K562 (cell line): ENCODE measurements at regions not wholly inside any gene's neighbourhood (a gene's known extent, or its start where the extent isn't known, plus 50 kb on each side); places are given as distances from the start of the nearest gene placed in this dataset.

Source experiments
- BRCA1 ChIP-seq, 2 experiments: fragments of 450-650 bp in 1 of 2; sonication (generic) in 1 of 2; formaldehyde crosslinking in 1 of 2; IDR thresholded peaks; 2 replicates each; pipeline versions ENCODE4 v1.5.0 to v1.6.1; 2017 to 2020; ENCODE audit warnings: mild to moderate bottlenecking in 1 of 2, missing genetic modification reagents in 1 of 2
- CXXC5 ChIP-seq: fragments of 250-450 bp; sonication (Bioruptor Pico); IDR thresholded peaks from 2 replicates; pipeline ENCODE4 v1.8.0; 2022; ENCODE audit warnings: inconsistent platforms, mild to moderate bottlenecking, moderate library complexity
- MYNN ChIP-seq, 2 experiments: sonication (generic); formaldehyde crosslinking in 1 of 2; IDR thresholded peaks; 2 replicates each; pipeline versions ENCODE4 v1.5.0 to v1.6.1; 2016 to 2020; ENCODE audit warnings: antibody characterized with exemption in 1 of 2, missing genetic modification reagents in 1 of 2
- POLR2AphosphoS2 ChIP-seq: IDR thresholded peaks from 2 replicates; pipeline ENCODE4 v1.6.1; 2012; ENCODE audit warnings: low read length, improper control_type of control experiment
- ZNF224 ChIP-seq: sonication (generic); formaldehyde crosslinking; IDR thresholded peaks from 2 replicates; pipeline ENCODE4 v1.8.0; 2022; ENCODE audit warnings: mild to moderate bottlenecking, missing genetic modification reagents
- ZNF76 ChIP-seq: fragments of 250-450 bp; sonication (Bioruptor Pico); IDR thresholded peaks from 2 replicates; pipeline ENCODE4 v1.4.0; 2020; ENCODE audit warnings: mild to moderate bottlenecking, moderate library complexity, borderline replicate concordance
- TF ChIP-seq, protein P1 (sequence below), 3 experiments: IDR thresholded peaks in 2 of 3; conservative IDR thresholded peaks in 1 of 3; 2 replicates each; pipeline ENCODE4 v1.5.1; 2011 to 2012; ENCODE audit warnings: low read length in 3 of 3, mild to moderate bottlenecking in 3 of 3, control low read depth in 2 of 3, improper control_type of control experiment in 1 of 3, inconsistent platforms in 1 of 3, low read depth in 1 of 3, mixed read lengths in 1 of 3, moderate library complexity in 1 of 3; ENCODE audit not compliant: insufficient read depth in 2 of 3

DNA sequence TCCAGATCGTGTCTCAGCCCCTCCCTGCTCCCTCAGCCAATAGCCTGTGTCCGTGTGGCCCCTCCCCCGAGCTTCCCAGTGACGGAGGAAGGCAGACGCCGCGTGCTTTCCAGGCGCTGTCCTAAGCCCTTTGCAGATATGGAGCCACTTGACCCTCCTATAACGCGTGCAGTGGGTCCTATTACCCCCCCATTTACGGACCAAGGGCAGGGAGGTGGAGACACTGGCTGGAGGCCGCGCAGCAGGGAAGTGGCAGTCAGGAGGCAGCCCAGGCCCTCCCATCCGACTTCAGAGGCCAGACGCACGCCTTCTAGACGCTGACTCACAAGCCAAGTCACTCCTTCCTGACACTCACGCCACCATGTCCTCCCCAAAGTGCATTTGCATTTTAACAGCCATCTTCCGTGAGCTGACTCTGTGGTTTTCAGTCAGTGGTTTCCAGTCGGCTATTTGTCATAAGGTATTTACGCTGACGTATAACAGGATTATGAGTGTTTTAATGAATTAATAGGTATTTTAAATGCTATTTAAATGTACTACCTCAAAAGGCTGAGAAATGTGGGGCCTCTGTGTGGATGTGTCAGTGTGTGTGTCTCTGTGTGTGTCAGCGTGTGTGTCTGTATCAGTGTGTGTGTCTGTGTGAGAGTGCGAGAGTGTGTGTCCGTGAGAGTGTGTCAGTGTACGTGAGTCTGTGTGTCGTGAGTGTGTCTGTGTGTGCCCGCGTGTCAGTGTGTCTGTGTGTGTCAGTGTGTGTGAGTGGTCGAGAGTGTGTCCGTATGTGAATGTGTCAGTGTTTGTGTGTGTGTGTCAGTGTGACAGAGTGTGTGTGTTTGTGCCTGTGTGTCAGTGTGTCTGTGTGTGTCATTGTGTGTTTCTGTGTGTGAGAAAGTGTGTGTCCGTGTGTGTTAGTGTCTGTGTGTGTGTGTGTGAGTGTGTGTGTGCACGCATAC lies 92.0 kb upstream of the INSIG1 start:
- no peak for TF ChIP-seq ZNF76 (CRISPR knock-in tag)
- TF ChIP-seq BRCA1 (IDR thresholded peaks at IDR 0.05): no peak
- no peak for TF ChIP-seq BRCA1 (CRISPR knock-in tag; IDR thresholded peaks at IDR 0.05)
- peak; percentile 97 for TF ChIP-seq CXXC5 (CRISPR knock-in tag)
- TF ChIP-seq, protein P1, sequence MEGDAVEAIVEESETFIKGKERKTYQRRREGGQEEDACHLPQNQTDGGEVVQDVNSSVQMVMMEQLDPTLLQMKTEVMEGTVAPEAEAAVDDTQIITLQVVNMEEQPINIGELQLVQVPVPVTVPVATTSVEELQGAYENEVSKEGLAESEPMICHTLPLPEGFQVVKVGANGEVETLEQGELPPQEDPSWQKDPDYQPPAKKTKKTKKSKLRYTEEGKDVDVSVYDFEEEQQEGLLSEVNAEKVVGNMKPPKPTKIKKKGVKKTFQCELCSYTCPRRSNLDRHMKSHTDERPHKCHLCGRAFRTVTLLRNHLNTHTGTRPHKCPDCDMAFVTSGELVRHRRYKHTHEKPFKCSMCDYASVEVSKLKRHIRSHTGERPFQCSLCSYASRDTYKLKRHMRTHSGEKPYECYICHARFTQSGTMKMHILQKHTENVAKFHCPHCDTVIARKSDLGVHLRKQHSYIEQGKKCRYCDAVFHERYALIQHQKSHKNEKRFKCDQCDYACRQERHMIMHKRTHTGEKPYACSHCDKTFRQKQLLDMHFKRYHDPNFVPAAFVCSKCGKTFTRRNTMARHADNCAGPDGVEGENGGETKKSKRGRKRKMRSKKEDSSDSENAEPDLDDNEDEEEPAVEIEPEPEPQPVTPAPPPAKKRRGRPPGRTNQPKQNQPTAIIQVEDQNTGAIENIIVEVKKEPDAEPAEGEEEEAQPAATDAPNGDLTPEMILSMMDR (IDR thresholded peaks at IDR 0.05 in 2 of 3, conservative IDR thresholded peaks at IDR 0.05 in 1 of 3; ENCODE audit: insufficient read depth in 2 of 3, low read depth in 1 of 3, low read length in 3 of 3): peak in 1 of 3 experiments; percentile 29; a peak in 1 of 6 replicates
- TF ChIP-seq MYNN (IDR thresholded peaks at IDR 0.05): peak; percentile 98
- no peak for TF ChIP-seq MYNN (CRISPR knock-in tag; IDR thresholded peaks at IDR 0.05)
- 0 out of 2 replicates have a peak, but pooled peaks have one; percentile 72 for TF ChIP-seq POLR2AphosphoS2
- peak; percentile 90 for TF ChIP-seq ZNF224
